KMS-11 (cell line): ENCODE measurements at regions not wholly inside any gene's neighbourhood (a gene's known extent, or its start where the extent isn't known, plus 50 kb on each side); places are given as distances from the start of the nearest gene placed in this dataset.

ENCODE experiments used
- H2AFZ ChIP-seq: fragments of 200-600 bp; sonication (generic); 2 replicates; pipeline ENCODE4 v1.6.1; 2016; ENCODE audit warnings: antibody characterized with exemption, mixed run types, low read depth
- H3K27ac ChIP-seq: fragments of 200-600 bp; sonication (generic); 2 replicates; pipeline ENCODE4 v1.6.1; 2016; ENCODE audit warnings: mild to moderate bottlenecking, mixed run types
- H3K27me3 ChIP-seq: fragments of 200-600 bp; sonication (generic); 2 replicates; pipeline ENCODE4 v1.6.1; 2017; ENCODE audit warnings: mild to moderate bottlenecking, low read depth, mixed run types, moderate library complexity; ENCODE audit not compliant: insufficient read depth
- H3K36me3 ChIP-seq: fragments of 200-600 bp; sonication (generic); 2 replicates; pipeline ENCODE4 v1.6.1; 2017; ENCODE audit warnings: mild to moderate bottlenecking, mixed run types; ENCODE audit not compliant: insufficient read depth
- H3K4me1 ChIP-seq: fragments of 200-600 bp; sonication (generic); 2 replicates; pipeline ENCODE4 v1.6.1; 2016; ENCODE audit warnings: mild to moderate bottlenecking, low read depth, mixed run types; ENCODE audit not compliant: poor library complexity, severe bottlenecking
- H3K4me2 ChIP-seq: fragments of 200-600 bp; sonication (generic); 2 replicates; pipeline ENCODE4 v1.7.0; 2016; ENCODE audit warnings: mild to moderate bottlenecking, mixed run types
- H3K4me3 ChIP-seq: fragments of 200-600 bp; sonication (generic); IDR thresholded peaks from 2 replicates; pipeline ENCODE4 v1.6.1; 2017; ENCODE audit warnings: low read depth, low read length, mixed read lengths; ENCODE audit not compliant: insufficient read depth
- H3K79me2 ChIP-seq: fragments of 200-600 bp; sonication (generic); 2 replicates; pipeline ENCODE4 v1.6.1; 2016; ENCODE audit warnings: low read depth, mixed run types; ENCODE audit not compliant: insufficient read depth
- H3K9ac ChIP-seq: fragments of 200-600 bp; sonication (generic); 2 replicates; pipeline ENCODE4 v1.6.1; 2016; ENCODE audit warnings: mild to moderate bottlenecking, mixed run types
- H4K20me1 ChIP-seq: fragments of 200-600 bp; sonication (generic); 2 replicates; pipeline ENCODE4 v1.6.1; 2016; ENCODE audit warnings: mild to moderate bottlenecking, mixed run types; ENCODE audit not compliant: insufficient read depth
- CTCF ChIP-seq: fragments of 200-600 bp; sonication (generic); conservative IDR thresholded peaks from 2 replicates; pipeline ENCODE4 v1.6.1; 2017; ENCODE audit warnings: low read depth, mild to moderate bottlenecking, antibody characterized with exemption, low read length, moderate library complexity, mixed read lengths

DNA sequence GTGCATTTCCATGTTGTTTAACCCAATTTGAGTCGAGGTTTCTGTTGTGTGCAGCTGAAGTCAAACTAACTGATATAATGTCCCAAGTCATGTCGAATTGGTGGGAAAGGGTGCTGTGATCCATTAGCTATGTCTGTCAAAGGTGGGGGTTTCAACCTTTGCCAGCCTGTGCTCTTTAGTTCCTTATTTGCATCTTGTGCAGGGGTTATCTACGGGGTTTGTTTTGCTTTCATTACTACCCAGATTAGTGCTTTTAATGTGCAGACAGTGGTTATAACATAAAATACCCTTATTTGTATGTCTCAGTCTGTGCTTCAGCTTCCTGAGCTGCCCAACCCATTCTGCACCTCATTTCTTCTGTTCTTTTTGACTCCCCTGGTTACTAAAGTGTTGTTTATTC lies 271.9 kb upstream of the CXCR4 start:
- Histone ChIP-seq H3K9ac (no peak overlapping the region), H4K20me1 (no peaks in the 10 kb centered on the region), H3K4me1 (peaks cover 9% of the 10 kb centered on the region), H3K27me3 (no peaks in the 10 kb centered on the region), H3K4me2 (no peak overlapping the region), H2AFZ (no peak overlapping the region), H3K27ac (no peak overlapping the region), H3K79me2 (no peaks in the 10 kb centered on the region), H3K36me3 (no peaks in the 10 kb centered on the region), H3K4me3 (no peak overlapping the region)
- TF ChIP-seq CTCF, result no peak

GRCh38 chr2:136386046-136386445 lies 268.1 kb upstream of the CXCR4 start:
- H3K4me2 ChIP-seq, result no peak overlapping the region
- peaks cover 40% of the 10 kb centered on the region for H3K4me1 ChIP-seq

DNA sequence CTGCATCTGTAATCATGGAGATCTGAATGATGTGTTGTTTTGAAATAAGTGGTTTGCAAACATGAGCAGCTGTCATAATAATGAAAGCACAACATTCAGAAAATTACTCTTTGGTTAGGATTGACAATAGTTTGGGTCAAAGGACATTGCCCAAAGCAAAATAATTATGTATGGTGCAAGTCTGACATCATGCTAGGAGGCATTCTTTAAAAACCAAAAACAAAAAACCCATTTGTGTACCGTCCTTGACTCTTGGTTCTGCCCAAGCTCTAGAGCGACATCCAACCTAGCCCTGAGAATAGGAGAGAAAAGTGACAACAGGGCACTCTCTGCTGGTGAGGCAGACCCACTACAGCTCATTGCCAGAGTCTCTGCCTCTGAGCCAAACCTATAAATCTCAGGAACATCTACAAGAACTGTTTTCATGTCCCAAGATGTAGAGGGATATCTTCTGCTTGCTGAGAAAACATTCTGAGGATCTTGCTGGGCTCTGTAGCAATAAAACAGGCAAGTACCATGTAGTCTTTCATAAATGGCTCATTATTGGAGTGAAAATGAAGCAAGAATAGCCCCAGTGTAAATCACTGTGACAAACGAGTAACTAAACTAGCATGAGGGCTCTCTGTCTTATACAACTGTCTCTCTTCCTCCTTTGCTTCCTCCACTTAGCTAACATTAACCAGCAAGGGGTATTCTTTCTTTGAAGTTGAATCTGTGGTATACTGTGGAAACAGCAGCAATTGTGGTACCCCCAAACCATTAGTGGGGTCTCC lies 266.8 kb upstream of the CXCR4 start:
- H3K4me1 ChIP-seq, result peaks cover 52% of the 10 kb centered on the region
- H4K20me1 ChIP-seq, result no peaks in the 10 kb centered on the region
- TF ChIP-seq CTCF, result peak; percentile 77
- H3K4me3 ChIP-seq, result no peak overlapping the region
- no peaks in the 10 kb centered on the region for H3K79me2 ChIP-seq
- no peak overlapping the region for H3K27ac ChIP-seq
- H3K36me3 ChIP-seq, result no peaks in the 10 kb centered on the region
- H3K4me2 ChIP-seq, result peak overlapping the region; percentile 44
- H3K27me3 ChIP-seq, result no peaks in the 10 kb centered on the region
- no peak overlapping the region for H2AFZ ChIP-seq
- H3K9ac ChIP-seq, result no peak overlapping the region

More at GRCh38 chr2:136386046-136386445, 268.1 kb upstream of the CXCR4 start:
- Histone ChIP-seq H3K27me3 (no peaks in the 10 kb centered on the region), H2AFZ (no peak overlapping the region), H3K36me3 (no peaks in the 10 kb centered on the region), H3K4me3 (no peak overlapping the region), H3K79me2 (no peaks in the 10 kb centered on the region), H3K9ac (no peak overlapping the region), H3K27ac (no peak overlapping the region), H4K20me1 (no peaks in the 10 kb centered on the region)
- no peak for TF ChIP-seq CTCF

DNA sequence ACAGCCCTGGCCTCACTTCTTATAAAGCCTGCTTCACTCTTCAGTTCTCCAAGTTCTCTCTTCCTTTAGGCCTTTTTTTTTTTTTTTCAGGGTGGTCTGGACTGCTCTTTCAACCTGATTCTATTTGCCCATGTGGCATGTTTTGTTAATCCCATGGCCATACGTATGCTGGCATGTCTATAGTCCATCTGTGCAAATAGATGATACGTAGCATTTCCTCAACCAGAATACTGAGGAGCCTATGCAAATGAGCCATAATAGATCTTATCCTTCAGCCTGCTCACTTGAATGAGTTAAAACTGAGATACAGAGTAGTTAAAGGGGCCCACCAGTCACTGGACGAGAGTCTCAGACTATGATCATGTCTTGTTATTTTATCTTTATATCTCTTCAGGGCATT lies 265.2 kb upstream of the CXCR4 start:
- Histone ChIP-seq H3K4me1 (peaks cover 64% of the 10 kb centered on the region), H3K4me2 (peak overlapping the region; percentile 89; the same call in 1 of the 2 replicates), H3K27ac (peak overlapping the region; percentile 67), H3K36me3 (no peaks in the 10 kb centered on the region), H3K27me3 (no peaks in the 10 kb centered on the region), H2AFZ (0 out of 2 replicates have a peak overlapping the region, but pooled peaks have one; percentile 6), H3K79me2 (no peaks in the 10 kb centered on the region), H3K4me3 (no peak overlapping the region), H4K20me1 (no peaks in the 10 kb centered on the region), H3K9ac (peak overlapping the region; percentile 15; the same call in 1 of the 2 replicates)
- no peak for TF ChIP-seq CTCF
